LNCAP (cell line): ENCODE measurements at regions not wholly inside any gene's neighbourhood (a gene's known extent, or its start where the extent isn't known, plus 50 kb on each side); places are given as distances from the start of the nearest gene placed in this dataset.

Experiments
- TF ChIP-seq, protein P1 (sequence below): fragments of 450-650 bp; IDR thresholded peaks from 2 replicates; pipeline ENCODE4 v1.5.1; 2017; ENCODE audit warnings: mild to moderate bottlenecking

DNA sequence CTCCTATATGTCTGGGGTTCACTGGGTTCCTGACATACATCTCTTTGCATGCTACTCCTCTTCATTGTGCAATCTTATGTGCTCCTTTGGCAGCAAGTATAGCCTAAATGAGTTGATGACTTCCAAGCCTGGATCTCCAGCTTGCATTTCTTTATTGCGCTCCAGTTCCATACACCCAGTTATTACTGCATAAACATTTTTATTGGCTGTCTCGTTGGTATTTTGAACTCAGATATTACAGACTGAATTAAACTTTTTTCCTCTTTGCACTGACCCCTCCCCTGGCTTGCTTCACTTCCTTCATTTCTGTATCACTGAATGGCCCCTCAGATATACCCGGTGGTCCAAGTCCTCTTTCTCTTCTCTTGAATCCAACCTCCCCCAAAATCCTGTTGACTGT, 219.2 kb downstream of the MC4R start:
- TF ChIP-seq, protein P1, sequence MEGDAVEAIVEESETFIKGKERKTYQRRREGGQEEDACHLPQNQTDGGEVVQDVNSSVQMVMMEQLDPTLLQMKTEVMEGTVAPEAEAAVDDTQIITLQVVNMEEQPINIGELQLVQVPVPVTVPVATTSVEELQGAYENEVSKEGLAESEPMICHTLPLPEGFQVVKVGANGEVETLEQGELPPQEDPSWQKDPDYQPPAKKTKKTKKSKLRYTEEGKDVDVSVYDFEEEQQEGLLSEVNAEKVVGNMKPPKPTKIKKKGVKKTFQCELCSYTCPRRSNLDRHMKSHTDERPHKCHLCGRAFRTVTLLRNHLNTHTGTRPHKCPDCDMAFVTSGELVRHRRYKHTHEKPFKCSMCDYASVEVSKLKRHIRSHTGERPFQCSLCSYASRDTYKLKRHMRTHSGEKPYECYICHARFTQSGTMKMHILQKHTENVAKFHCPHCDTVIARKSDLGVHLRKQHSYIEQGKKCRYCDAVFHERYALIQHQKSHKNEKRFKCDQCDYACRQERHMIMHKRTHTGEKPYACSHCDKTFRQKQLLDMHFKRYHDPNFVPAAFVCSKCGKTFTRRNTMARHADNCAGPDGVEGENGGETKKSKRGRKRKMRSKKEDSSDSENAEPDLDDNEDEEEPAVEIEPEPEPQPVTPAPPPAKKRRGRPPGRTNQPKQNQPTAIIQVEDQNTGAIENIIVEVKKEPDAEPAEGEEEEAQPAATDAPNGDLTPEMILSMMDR = no peak

DNA sequence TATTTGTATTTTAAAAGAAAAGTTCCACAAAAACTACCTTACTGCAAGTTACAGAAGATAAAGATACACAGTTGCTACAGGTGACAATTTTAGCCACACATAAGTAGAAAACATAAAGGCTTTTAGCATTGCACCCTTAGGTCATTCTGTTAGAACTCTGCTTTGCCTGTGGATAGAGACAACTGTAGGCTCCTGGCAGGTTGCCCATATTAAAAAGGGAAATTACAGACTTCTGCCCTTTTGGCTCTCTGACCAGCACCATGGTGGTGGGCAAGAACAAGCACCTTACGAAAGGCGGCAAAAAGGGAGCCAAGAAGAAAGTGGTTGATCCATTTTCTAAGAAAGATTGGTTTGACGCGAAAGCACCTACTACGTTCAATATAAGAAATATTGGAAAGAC, 223.3 kb downstream of the MC4R start:
- TF ChIP-seq, protein P1 = no peak

DNA sequence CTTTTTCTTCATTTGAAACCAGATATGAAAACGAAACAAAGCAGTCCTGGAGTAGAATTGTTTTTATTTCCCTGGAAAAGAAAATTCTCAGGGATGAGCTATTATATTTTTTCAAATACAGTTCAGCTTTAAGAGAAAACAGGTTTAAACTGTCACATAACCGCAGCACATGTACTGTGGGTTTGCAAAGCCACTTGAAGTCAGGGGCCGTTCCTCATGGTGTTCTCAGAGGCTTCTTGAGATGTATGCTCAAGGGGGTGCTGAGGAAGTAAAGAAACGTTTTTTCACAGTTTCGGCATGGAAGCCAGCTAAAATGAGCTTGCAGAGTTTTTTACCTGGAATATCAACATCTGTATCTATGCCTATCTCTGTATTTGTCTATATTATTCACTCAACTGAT, 225.3 kb downstream of the MC4R start:
- TF ChIP-seq, protein P1 = no peak

DNA sequence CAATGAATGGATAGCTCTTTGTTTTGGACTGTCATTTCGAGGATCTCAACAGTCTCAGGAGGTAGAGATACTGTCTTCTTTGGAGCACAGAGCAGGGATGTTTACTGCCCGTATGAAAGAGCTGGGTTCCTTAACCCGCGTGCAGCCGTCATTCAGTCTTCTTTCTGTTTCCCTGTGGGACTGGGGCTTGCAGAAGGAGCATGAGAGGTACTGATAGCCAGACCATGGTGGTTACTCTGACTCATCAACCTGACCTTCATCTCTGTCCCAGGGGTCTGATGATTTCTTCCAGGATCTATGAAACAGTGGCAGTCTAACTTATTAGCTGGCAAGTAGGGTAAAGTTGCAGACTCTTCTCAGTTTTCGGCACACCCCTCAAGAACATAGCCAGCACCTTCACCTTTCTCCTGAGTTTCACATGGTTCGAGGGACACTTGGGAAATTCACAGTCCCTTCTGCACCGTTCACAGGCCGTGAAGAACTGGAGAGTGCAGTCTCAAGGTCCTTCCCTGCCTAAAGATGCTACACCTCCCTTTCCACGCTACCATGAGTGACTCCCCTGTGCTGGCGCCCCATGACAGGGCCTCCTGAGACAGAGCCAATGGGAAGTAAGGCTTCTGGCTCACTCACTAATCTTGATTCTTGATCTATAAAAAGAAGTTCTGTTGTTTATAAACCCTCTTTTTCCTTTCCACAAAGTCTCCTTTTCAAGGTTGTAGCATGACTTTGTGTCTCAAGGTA, 226.2 kb downstream of the MC4R start:
- TF ChIP-seq, protein P1 = no peak

DNA sequence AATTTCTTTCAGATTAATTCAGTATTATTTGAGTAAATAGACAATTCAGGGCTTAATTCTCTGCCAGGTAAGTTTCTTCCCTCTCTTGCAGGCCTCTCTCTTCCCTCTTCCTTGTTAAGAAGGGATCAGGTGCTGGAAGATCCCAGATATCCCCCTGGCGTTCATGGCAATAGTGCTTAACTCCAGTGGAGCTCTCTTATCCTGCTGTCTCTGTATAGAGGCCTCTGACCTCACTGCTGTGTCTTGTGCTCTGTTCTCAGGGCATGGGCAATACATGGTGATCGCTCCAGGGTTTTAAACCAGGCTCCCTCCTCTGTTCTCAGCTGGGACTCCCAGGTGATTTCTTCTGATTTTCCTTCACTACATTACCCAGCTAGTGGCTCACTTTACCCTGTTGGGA, 226.8 kb downstream of the MC4R start:
- TF ChIP-seq, protein P1 = no peak

DNA sequence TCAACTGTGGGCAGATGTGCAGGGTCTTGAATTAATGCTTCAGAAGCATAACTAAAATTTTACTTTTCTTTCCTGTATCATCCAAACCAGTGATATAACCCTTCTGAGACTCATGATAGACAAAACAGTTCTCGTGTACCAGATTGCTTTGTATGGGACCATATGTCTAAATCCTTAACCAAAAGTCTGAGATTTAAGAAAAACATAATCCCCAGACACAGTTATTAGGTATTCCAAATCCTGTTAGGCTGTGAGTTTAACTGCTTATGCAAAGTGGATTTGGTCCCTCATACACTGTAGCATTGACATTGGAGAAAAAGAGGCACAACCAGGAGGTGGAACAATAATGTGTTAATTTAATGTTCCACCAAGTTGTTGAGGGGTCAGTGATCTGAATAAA, 235.0 kb downstream of the PMAIP1 start:
- TF ChIP-seq, protein P1 = no peak

DNA sequence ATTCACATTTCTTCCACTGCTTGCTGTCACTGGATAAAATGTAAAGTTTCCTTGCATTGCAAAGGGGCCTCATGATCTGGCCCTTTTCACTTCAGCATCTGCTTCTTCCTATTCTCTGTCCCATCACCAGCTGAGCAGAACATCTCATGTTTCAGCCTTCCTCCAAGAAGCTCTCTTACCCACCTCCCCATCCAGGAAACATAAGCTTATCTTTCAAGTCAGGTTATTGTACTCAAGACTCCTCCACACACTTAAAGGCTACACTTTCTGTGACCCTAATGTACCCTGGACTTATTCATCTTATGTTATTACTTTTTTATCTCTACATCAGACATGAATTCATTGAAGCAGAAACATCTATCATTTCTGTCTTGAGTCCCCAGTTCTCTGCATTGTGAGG, 230.5 kb downstream of the PMAIP1 start:
- TF ChIP-seq, protein P1 = no peak

DNA sequence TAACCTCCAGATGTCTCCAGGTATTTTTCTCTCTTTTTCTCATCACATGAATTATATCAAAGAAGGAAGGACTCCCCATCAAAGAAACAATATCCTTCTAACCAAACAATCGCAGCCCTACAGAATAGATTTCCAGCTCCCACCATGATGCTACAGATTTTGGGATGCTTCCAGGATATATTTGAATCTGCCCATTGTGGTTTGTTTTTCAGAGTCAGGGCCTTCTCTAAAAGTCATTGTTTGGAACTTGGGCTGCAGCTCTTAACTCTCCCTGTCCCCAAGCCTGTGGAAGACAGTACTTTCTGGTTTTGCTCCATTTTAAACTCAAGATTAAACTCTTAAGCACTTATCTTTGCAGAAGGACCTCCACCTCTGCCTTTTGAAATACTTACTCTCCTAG, 223.2 kb downstream of the PMAIP1 start:
- TF ChIP-seq, protein P1 = no peak
